ENCODE measurements at regions not wholly inside any gene's neighbourhood (a gene's known extent, or its start where the extent isn't known, plus 50 kb on each side); places are given as distances from the start of the nearest gene placed in this dataset.

DNA sequence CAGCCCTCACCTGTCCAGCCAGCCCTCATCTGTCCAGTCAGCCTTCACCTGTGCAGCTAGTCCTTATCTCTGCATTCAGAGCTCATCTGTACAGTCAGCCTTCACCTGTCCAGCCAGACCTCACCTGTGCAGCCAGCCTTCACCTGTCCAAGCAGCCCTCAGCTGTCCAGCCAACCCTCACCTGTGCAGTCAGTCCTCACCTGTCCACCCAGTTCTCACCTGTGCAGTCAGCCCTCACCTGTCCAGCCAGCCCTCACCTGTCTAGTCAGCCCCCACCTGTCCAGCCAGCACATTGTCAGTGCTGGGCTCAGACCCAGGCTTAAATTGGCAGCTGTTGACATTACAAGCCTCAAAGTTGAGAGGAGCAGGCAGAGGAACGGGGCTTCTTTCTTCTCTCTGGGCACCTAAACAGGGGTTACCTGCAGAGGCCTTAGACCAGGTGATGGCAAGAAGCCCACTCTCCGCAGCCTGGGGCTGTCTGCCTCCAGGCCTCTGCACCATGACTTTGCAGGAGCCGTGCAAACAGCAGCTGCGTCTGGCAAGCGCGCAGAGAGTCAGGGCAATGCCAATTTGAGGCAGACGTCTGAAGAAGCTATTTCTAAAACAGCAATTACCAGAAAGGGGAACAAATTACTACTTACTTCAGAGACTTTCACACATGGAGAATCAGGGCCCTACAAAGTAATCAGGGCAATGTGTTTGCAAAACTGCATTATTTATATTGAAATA, 506.1 kb downstream of the NPHP4 start:
- Histone ChIP-seq H3K4me2 (ENCODE audit: low read length) (no peak overlapping the region), H3F3A (ENCODE audit: insufficient read depth, low read length, poor library complexity, severe bottlenecking) (no peaks in the 10 kb centered on the region), H3K27ac (ENCODE audit: low read length) (no peak overlapping the region), H3K9me2 (ENCODE audit: insufficient read depth, low read length) (no peaks in the 10 kb centered on the region), H4K20me1 (ENCODE audit: insufficient read depth) (no peaks in the 10 kb centered on the region), H3K27me3 (ENCODE audit: insufficient read depth, low read depth, low read length) (no peaks in the 10 kb centered on the region), H3K79me2 (replicated peaks; ENCODE audit: insufficient read depth, low read length) (no peaks in the 10 kb centered on the region), H3K9ac (ENCODE audit: low read length) (no peak overlapping the region), H3K4me3 (ENCODE audit: low read length) (no peak overlapping the region), H3K36me3 (ENCODE audit: insufficient read depth, low read length) (no peaks in the 10 kb centered on the region), H3K9me3 (ENCODE audit: low read length) (no peaks in the 10 kb centered on the region), H2AFZ (ENCODE audit: low read depth, low read length) (no peak overlapping the region)
- TF ChIP-seq, protein P1, sequence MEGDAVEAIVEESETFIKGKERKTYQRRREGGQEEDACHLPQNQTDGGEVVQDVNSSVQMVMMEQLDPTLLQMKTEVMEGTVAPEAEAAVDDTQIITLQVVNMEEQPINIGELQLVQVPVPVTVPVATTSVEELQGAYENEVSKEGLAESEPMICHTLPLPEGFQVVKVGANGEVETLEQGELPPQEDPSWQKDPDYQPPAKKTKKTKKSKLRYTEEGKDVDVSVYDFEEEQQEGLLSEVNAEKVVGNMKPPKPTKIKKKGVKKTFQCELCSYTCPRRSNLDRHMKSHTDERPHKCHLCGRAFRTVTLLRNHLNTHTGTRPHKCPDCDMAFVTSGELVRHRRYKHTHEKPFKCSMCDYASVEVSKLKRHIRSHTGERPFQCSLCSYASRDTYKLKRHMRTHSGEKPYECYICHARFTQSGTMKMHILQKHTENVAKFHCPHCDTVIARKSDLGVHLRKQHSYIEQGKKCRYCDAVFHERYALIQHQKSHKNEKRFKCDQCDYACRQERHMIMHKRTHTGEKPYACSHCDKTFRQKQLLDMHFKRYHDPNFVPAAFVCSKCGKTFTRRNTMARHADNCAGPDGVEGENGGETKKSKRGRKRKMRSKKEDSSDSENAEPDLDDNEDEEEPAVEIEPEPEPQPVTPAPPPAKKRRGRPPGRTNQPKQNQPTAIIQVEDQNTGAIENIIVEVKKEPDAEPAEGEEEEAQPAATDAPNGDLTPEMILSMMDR (IDR thresholded peaks at IDR 0.05; ENCODE audit: poor library complexity, severe bottlenecking) = no peak
- no peak for TF ChIP-seq EZH2 (IDR thresholded peaks at IDR 0.05; ENCODE audit: borderline replicate concordance, insufficient read depth, low read length, poor library complexity, severe bottlenecking)
- no peak for TF ChIP-seq TAF1 (IDR thresholded peaks at IDR 0.05; ENCODE audit: low read depth)
- no peak for TF ChIP-seq MXI1 (conservative IDR thresholded peaks at IDR 0.05; ENCODE audit: poor library complexity, severe bottlenecking)
- TF ChIP-seq POLR2AphosphoS5 (IDR thresholded peaks at IDR 0.05) = no peak
- TF ChIP-seq SMC3 (conservative IDR thresholded peaks at IDR 0.05; ENCODE audit: poor library complexity) = no peak
- no peak for TF ChIP-seq RAD21 (conservative IDR thresholded peaks at IDR 0.05)
- TF ChIP-seq EP300 (conservative IDR thresholded peaks at IDR 0.05; ENCODE audit: poor library complexity, severe bottlenecking) = no peak
- TF ChIP-seq, protein P2, sequence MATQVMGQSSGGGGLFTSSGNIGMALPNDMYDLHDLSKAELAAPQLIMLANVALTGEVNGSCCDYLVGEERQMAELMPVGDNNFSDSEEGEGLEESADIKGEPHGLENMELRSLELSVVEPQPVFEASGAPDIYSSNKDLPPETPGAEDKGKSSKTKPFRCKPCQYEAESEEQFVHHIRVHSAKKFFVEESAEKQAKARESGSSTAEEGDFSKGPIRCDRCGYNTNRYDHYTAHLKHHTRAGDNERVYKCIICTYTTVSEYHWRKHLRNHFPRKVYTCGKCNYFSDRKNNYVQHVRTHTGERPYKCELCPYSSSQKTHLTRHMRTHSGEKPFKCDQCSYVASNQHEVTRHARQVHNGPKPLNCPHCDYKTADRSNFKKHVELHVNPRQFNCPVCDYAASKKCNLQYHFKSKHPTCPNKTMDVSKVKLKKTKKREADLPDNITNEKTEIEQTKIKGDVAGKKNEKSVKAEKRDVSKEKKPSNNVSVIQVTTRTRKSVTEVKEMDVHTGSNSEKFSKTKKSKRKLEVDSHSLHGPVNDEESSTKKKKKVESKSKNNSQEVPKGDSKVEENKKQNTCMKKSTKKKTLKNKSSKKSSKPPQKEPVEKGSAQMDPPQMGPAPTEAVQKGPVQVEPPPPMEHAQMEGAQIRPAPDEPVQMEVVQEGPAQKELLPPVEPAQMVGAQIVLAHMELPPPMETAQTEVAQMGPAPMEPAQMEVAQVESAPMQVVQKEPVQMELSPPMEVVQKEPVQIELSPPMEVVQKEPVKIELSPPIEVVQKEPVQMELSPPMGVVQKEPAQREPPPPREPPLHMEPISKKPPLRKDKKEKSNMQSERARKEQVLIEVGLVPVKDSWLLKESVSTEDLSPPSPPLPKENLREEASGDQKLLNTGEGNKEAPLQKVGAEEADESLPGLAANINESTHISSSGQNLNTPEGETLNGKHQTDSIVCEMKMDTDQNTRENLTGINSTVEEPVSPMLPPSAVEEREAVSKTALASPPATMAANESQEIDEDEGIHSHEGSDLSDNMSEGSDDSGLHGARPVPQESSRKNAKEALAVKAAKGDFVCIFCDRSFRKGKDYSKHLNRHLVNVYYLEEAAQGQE (IDR thresholded peaks at IDR 0.05; ENCODE audit: borderline replicate concordance) = no peak

DNA sequence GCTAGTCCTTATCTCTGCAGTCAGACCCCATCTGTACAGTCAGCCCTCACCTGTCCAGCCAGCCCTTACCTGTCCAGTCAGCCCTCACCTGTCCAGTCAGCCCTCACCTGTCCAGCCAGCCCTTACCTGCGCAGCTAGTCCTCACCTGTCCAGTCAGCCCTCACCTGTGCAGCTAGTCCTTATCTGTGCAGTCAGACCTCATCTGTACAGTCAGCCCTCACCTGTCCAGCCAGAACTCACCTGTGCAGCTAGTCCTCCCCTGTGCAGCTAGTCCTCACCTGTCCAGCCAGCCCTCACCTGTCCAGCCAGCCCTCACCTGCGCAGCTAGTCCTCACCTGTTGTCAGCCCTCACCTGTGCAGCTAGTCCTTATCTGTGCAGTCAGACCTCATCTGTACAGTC, 506.8 kb downstream of the NPHP4 start:
- no peak overlapping the region for H3K27ac ChIP-seq (ENCODE audit: low read length)
- no peaks in the 10 kb centered on the region for H4K20me1 ChIP-seq (ENCODE audit: insufficient read depth)
- H3F3A ChIP-seq (ENCODE audit: insufficient read depth, low read length, poor library complexity, severe bottlenecking) = no peaks in the 10 kb centered on the region
- no peak overlapping the region for H2AFZ ChIP-seq (ENCODE audit: low read depth, low read length)
- H3K9ac ChIP-seq (ENCODE audit: low read length) = no peak overlapping the region
- no peak overlapping the region for H3K4me2 ChIP-seq (ENCODE audit: low read length)
- H3K27me3 ChIP-seq (ENCODE audit: insufficient read depth, low read depth, low read length) = no peaks in the 10 kb centered on the region
- no peaks in the 10 kb centered on the region for H3K9me3 ChIP-seq (ENCODE audit: low read length)
- H3K9me2 ChIP-seq (ENCODE audit: insufficient read depth, low read length) = no peaks in the 10 kb centered on the region
- TF ChIP-seq TAF1 (IDR thresholded peaks at IDR 0.05; ENCODE audit: low read depth) (no peak), POLR2AphosphoS5 (IDR thresholded peaks at IDR 0.05) (no peak), EP300 (conservative IDR thresholded peaks at IDR 0.05; ENCODE audit: poor library complexity, severe bottlenecking) (no peak), EZH2 (IDR thresholded peaks at IDR 0.05; ENCODE audit: borderline replicate concordance, insufficient read depth, low read length, poor library complexity, severe bottlenecking) (no peak), SMC3 (conservative IDR thresholded peaks at IDR 0.05; ENCODE audit: poor library complexity) (no peak), RAD21 (conservative IDR thresholded peaks at IDR 0.05) (no peak), MXI1 (conservative IDR thresholded peaks at IDR 0.05; ENCODE audit: poor library complexity, severe bottlenecking) (no peak)
- TF ChIP-seq, protein P2 (IDR thresholded peaks at IDR 0.05; ENCODE audit: borderline replicate concordance) = no peak
- TF ChIP-seq, protein P1 (IDR thresholded peaks at IDR 0.05; ENCODE audit: poor library complexity, severe bottlenecking) = no peak
- no peak overlapping the region for H3K4me3 ChIP-seq (ENCODE audit: low read length)
- no peaks in the 10 kb centered on the region for H3K36me3 ChIP-seq (ENCODE audit: insufficient read depth, low read length)
- no peaks in the 10 kb centered on the region for H3K79me2 ChIP-seq (replicated peaks; ENCODE audit: insufficient read depth, low read length)
